ENCODE measurements at regions not wholly inside any gene's neighbourhood (a gene's known extent, or its start where the extent isn't known, plus 50 kb on each side); places are given as distances from the start of the nearest gene placed in this dataset.

DNA sequence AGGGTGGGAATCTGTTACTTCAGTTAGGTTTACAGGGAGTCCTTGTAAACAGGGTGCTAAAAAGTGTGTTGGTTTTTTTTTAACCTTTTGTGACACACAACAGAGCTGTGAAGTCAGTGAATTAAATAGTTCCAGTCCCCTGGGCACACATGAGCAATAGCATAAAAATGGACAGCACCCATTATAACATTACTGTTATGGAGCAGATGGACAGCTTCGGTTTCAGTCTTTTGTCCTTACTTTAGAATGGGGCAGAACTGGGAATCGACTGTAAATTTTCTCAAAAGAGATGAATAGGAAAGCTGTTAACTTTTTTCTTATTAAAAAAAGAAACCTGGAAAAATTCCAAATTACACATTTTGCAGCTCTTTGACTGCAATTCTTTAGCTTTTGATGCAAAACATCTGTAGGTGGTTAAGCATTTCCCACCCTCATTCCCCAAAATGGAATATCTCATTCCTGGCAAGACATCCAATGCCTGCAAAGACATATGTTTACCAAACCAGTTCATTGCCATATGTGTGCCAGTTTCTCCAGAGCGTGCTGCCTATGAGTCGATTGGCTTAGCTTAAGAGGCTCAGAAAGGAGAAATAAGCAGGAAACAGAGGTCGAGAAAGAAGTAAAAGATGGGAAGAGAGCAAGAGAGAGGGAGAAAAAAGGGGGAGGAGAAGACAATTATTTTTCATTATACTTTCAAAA is 212.3 kb upstream of the TMEM161B start:
- TF ChIP-seq, protein P1, sequence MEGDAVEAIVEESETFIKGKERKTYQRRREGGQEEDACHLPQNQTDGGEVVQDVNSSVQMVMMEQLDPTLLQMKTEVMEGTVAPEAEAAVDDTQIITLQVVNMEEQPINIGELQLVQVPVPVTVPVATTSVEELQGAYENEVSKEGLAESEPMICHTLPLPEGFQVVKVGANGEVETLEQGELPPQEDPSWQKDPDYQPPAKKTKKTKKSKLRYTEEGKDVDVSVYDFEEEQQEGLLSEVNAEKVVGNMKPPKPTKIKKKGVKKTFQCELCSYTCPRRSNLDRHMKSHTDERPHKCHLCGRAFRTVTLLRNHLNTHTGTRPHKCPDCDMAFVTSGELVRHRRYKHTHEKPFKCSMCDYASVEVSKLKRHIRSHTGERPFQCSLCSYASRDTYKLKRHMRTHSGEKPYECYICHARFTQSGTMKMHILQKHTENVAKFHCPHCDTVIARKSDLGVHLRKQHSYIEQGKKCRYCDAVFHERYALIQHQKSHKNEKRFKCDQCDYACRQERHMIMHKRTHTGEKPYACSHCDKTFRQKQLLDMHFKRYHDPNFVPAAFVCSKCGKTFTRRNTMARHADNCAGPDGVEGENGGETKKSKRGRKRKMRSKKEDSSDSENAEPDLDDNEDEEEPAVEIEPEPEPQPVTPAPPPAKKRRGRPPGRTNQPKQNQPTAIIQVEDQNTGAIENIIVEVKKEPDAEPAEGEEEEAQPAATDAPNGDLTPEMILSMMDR (IDR thresholded peaks at IDR 0.05): no peak
- TF ChIP-seq POLR2A (IDR thresholded peaks at IDR 0.05): no peak

Data from breast epithelium (tissue), 3 donors.